ENCODE measurements at regions not wholly inside any gene's neighbourhood (a gene's known extent, or its start where the extent isn't known, plus 50 kb on each side); places are given as distances from the start of the nearest gene placed in this dataset.

- DNase-seq (ENCODE audit: low read depth) = no peak
- TF ChIP-seq, protein P1, sequence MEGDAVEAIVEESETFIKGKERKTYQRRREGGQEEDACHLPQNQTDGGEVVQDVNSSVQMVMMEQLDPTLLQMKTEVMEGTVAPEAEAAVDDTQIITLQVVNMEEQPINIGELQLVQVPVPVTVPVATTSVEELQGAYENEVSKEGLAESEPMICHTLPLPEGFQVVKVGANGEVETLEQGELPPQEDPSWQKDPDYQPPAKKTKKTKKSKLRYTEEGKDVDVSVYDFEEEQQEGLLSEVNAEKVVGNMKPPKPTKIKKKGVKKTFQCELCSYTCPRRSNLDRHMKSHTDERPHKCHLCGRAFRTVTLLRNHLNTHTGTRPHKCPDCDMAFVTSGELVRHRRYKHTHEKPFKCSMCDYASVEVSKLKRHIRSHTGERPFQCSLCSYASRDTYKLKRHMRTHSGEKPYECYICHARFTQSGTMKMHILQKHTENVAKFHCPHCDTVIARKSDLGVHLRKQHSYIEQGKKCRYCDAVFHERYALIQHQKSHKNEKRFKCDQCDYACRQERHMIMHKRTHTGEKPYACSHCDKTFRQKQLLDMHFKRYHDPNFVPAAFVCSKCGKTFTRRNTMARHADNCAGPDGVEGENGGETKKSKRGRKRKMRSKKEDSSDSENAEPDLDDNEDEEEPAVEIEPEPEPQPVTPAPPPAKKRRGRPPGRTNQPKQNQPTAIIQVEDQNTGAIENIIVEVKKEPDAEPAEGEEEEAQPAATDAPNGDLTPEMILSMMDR (conservative IDR thresholded peaks at IDR 0.05; ENCODE audit: low read length) = no peak
- H3K4me3 ChIP-seq (ENCODE audit: low read length) = no peak overlapping the region
Measured at GRCh38 chr11:127369356-127369755, 368.8 kb upstream of the KIRREL3 start.

GRCh38 chr11:127362754-127363308 is 362.3 kb upstream of the KIRREL3 start:
- H3K4me3 ChIP-seq (ENCODE audit: low read length) = no peak overlapping the region
- DNase-seq (ENCODE audit: low read depth) = no peak
- TF ChIP-seq, protein P1 (conservative IDR thresholded peaks at IDR 0.05; ENCODE audit: low read length) = no peak

GRCh38 chr11:127358160-127358559 is 357.6 kb upstream of the KIRREL3 start:
- H3K4me3 ChIP-seq (ENCODE audit: low read length) = no peak overlapping the region
- no peak for DNase-seq (ENCODE audit: low read depth)
- TF ChIP-seq, protein P1 (conservative IDR thresholded peaks at IDR 0.05; ENCODE audit: low read length) = no peak

- DNase-seq (ENCODE audit: low read depth) = no peak
- TF ChIP-seq, protein P1 (conservative IDR thresholded peaks at IDR 0.05; ENCODE audit: low read length) = no peak
- H3K4me3 ChIP-seq (ENCODE audit: low read length) = no peak overlapping the region
Measured at GRCh38 chr11:127350476-127350875, 349.9 kb upstream of the KIRREL3 start.

DNA sequence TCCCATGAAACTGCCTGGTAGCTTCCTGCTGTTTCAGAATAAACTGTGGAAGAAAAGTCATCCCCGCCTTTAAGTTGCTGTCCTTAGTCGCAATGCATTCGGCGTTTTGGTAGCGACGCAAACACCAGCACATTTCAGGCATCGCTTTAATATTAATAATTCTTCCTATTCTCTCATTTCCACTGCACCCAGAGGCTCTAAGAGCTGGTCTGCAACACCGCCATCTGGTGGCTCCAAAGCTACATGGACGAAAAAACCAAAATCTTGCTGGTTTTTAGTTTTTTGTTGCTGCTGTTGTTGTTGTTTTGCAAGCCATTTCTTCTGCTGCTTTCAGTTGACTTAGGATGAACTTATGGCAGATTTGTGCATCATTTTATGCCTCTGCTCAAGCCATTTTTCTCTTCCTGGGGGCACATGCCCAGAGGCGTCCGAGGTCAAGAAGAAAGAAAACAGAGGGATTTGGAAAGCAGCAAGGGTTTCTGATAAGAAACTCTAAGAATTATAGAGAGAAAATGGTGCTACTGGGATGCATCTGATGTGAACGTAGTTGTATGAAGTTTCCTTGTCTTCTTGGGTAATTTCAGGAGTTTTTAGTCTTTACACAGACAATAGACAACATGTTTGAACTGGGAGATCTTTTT is 345.4 kb upstream of the KIRREL3 start:
- H3K4me3 ChIP-seq (ENCODE audit: low read length) = no peak overlapping the region; the same call in 1 of the 2 replicates
- TF ChIP-seq, protein P1 (conservative IDR thresholded peaks at IDR 0.05; ENCODE audit: low read length) = peak; percentile 92
- peak; percentile 35 for DNase-seq (ENCODE audit: low read depth)

- DNase-seq (ENCODE audit: low read depth) = no peak
- no peak overlapping the region for H3K4me3 ChIP-seq (ENCODE audit: low read length)
- TF ChIP-seq, protein P1 (conservative IDR thresholded peaks at IDR 0.05; ENCODE audit: low read length) = no peak
Measured at GRCh38 chr11:127340438-127340837, 339.9 kb upstream of the KIRREL3 start.

DNA sequence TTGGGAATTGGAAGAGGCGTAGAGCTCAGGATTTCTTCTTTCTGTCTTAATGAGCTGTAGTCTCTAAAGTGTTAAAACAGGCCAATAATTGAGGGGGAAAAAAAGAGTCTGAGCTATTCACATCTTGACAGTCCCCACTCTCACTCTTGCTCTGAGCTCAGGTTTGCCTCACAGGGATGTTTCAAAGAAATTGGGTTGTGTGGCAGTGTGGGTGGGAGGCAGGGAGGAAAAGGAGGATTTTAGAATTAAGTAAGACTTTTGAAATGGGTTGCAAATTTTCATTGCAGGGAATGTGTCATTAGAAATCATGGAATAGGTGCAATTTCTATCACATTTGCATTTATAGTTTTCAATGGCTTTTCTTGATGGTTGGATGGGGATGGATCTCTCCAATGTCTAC is 338.8 kb upstream of the KIRREL3 start:
- H3K4me3 ChIP-seq (ENCODE audit: low read length) = no peak overlapping the region
- TF ChIP-seq, protein P1 (conservative IDR thresholded peaks at IDR 0.05; ENCODE audit: low read length) = no peak
- DNase-seq (ENCODE audit: low read depth) = no peak
